IMR-90 (cell line): ENCODE measurements at regions not wholly inside any gene's neighbourhood (a gene's known extent, or its start where the extent isn't known, plus 50 kb on each side); places are given as distances from the start of the nearest gene placed in this dataset.
A peak's percentile ranks its signal among the peaks of the same experiment; 100 is the strongest.

Source experiments
- ATAC-seq: fragments of 200-7000 bp; cut with Tn5 transposase; 2 replicates; pipeline ENCODE4 v1.9.1; 2020; ENCODE audit warnings: low read depth, mild to moderate bottlenecking, moderate library complexity
- BruUV-seq: library from RNA; stranded (reverse); fragments of 400-500 nt; replicated peaks from 2 replicates; lab custom pipeline; 2021; lab: Mats Ljungman, UMichigan
- CTCF ChIA-PET: fragments of 300-600 bp; formaldehyde crosslinking; extraction: SDS; loops from one replicate; lab custom pipeline; 2021; ENCODE audit warnings: antibody characterized with exemption; lab: Yijun Ruan, JAX
- POLR2A ChIA-PET: fragments of 300-600 bp; sonication (Branson Sonifier 250); formaldehyde crosslinking; loops from one replicate; lab custom pipeline; 2022; ENCODE audit warnings: antibody characterized with exemption; ENCODE audit not compliant: unreplicated experiment; lab: Charles Lee
- DNase-seq: peaks from one replicate; pipeline ENCODE4 v3.0.0; 2013
- H2AFZ ChIP-seq: replicated peaks from 2 replicates; pipeline ENCODE3; 2013; ENCODE audit warnings: low read length, mild to moderate bottlenecking; ENCODE audit not compliant: poor library complexity
- H2AK5ac ChIP-seq: 2 replicates; pipeline ENCODE4 v1.6.1; 2013; ENCODE audit warnings: low read depth, low read length, inconsistent platforms
- H2AK9ac ChIP-seq: replicated peaks from 2 replicates; pipeline ENCODE3; 2013; ENCODE audit warnings: mild to moderate bottlenecking, low read depth, low read length, moderate library complexity; ENCODE audit not compliant: poor library complexity
- H2BK120ac ChIP-seq: 2 replicates; pipeline ENCODE4 v1.6.1; 2013; ENCODE audit warnings: low read depth, low read length, inconsistent platforms
- H2BK15ac ChIP-seq: 3 replicates; pipeline ENCODE4 v1.6.1; 2013; ENCODE audit warnings: low read depth, low read length, inconsistent platforms
- H2BK20ac ChIP-seq: 2 replicates; pipeline ENCODE4 v1.6.1; 2013; ENCODE audit warnings: low read depth, mild to moderate bottlenecking, inconsistent platforms, low read length, moderate library complexity
- H2BK5ac ChIP-seq: 2 replicates; pipeline ENCODE4 v1.6.1; 2013; ENCODE audit warnings: mild to moderate bottlenecking, low read depth, low read length, inconsistent platforms; ENCODE audit not compliant: poor library complexity, severe bottlenecking
- H3K14ac ChIP-seq: replicated peaks from 2 replicates; pipeline ENCODE4 v1.6.1; 2013; ENCODE audit warnings: low read depth, low read length, inconsistent platforms
- H3K18ac ChIP-seq: 2 replicates; pipeline ENCODE4 v1.6.1; 2013; ENCODE audit warnings: low read depth, low read length, control low read depth
- H3K23ac ChIP-seq: 2 replicates; pipeline ENCODE4 v1.6.1; 2013; ENCODE audit warnings: low read depth, low read length, inconsistent platforms
- H3K27ac ChIP-seq: 2 replicates; pipeline ENCODE4 v1.5.1; 2013; ENCODE audit warnings: mild to moderate bottlenecking, control low read depth, low read length; ENCODE audit not compliant: insufficient read depth
- H3K27me3 ChIP-seq: 2 replicates; pipeline ENCODE4 v1.6.1; 2013; ENCODE audit warnings: low read length; ENCODE audit not compliant: control insufficient read depth, insufficient read depth
- H3K36me3 ChIP-seq: 2 replicates; pipeline ENCODE4 v1.6.1; 2013; ENCODE audit warnings: low read length, mixed read lengths; ENCODE audit not compliant: control insufficient read depth, insufficient read depth
- H3K4ac ChIP-seq: 2 replicates; pipeline ENCODE4 v1.6.1; 2013; ENCODE audit warnings: low read depth, low read length, inconsistent platforms
- H3K4me1 ChIP-seq: 2 replicates; pipeline ENCODE4 v1.6.1; 2013; ENCODE audit warnings: low read length, mixed read lengths; ENCODE audit not compliant: control insufficient read depth, insufficient read depth
- H3K4me2 ChIP-seq: 2 replicates; pipeline ENCODE4 v1.6.1; 2013; ENCODE audit warnings: low read depth, mild to moderate bottlenecking, control low read depth, low read length, moderate library complexity
- H3K4me3 ChIP-seq: 2 replicates; pipeline ENCODE4 v1.5.1; 2013; ENCODE audit warnings: low read depth, mild to moderate bottlenecking, control low read depth, low read length, moderate library complexity; ENCODE audit not compliant: insufficient read depth
- H3K56ac ChIP-seq: 2 replicates; pipeline ENCODE4 v1.6.1; 2013; ENCODE audit warnings: low read length, inconsistent platforms; ENCODE audit not compliant: insufficient read depth; ENCODE audit errors: extremely low read depth
- H3K79me1 ChIP-seq, 2 experiments: 2 replicates each; pipeline ENCODE4 v1.6.1; 2013; ENCODE audit warnings: low read length in 2 of 2, inconsistent platforms in 1 of 2, low read depth in 1 of 2
- H3K9ac ChIP-seq: 2 replicates; pipeline ENCODE4 v1.6.1; 2013; ENCODE audit warnings: low read depth, low read length, control low read depth
- H3K9me1 ChIP-seq: 2 replicates; pipeline ENCODE4 v1.6.1; 2013; ENCODE audit warnings: low read length, inconsistent platforms; ENCODE audit not compliant: insufficient read depth
- H3K9me3 ChIP-seq: 2 replicates; pipeline ENCODE4 v1.6.1; 2013; ENCODE audit warnings: low read length; ENCODE audit not compliant: control insufficient read depth, insufficient read depth
- H4K20me1 ChIP-seq: 2 replicates; pipeline ENCODE4 v1.6.1; 2013; ENCODE audit warnings: low read length, inconsistent platforms; ENCODE audit not compliant: insufficient read depth
- H4K5ac ChIP-seq: 2 replicates; pipeline ENCODE4 v1.6.1; 2013; ENCODE audit warnings: mild to moderate bottlenecking, low read depth, low read length, control low read depth
- H4K8ac ChIP-seq, 2 experiments: 2 replicates each; pipeline ENCODE4 v1.6.1; 2013; ENCODE audit warnings: low read depth in 2 of 2, low read length in 2 of 2, control low read depth in 1 of 2, inconsistent platforms in 1 of 2
- H4K91ac ChIP-seq: 2 replicates; pipeline ENCODE4 v1.6.1; 2013; ENCODE audit warnings: low read depth, low read length, inconsistent platforms; ENCODE audit not compliant: insufficient read depth
- CEBPB ChIP-seq: IDR thresholded peaks from 2 replicates; pipeline ENCODE4 v1.6.1; 2012; ENCODE audit warnings: low read depth, low read length, improper control_type of control experiment
- CTCF ChIP-seq: conservative IDR thresholded peaks from 2 replicates; pipeline ENCODE4 v1.5.1; 2012; ENCODE audit warnings: mild to moderate bottlenecking, low read depth, low read length, improper control_type of control experiment
- FOS ChIP-seq: fragments of 150-350 bp; IDR thresholded peaks from 2 replicates; pipeline ENCODE4 v1.6.1; 2016; ENCODE audit warnings: low read depth, low read length
- MAZ ChIP-seq: IDR thresholded peaks from 2 replicates; pipeline ENCODE4 v1.6.1; 2012; ENCODE audit warnings: low read depth, mild to moderate bottlenecking, low read length, improper control_type of control experiment, moderate library complexity, borderline replicate concordance
- MXI1 ChIP-seq: IDR thresholded peaks from 2 replicates; pipeline ENCODE4 v1.6.1; 2012; ENCODE audit warnings: low read depth, mild to moderate bottlenecking, low read length, moderate library complexity, borderline replicate concordance
- NFE2L2 ChIP-seq: fragments of 150-350 bp; IDR thresholded peaks from 2 replicates; pipeline ENCODE4 v1.6.1; 2016; ENCODE audit warnings: low read depth, mild to moderate bottlenecking, low read length
- RAD21 ChIP-seq: IDR thresholded peaks from 2 replicates; pipeline ENCODE4 v1.6.1; 2012; ENCODE audit warnings: low read length, improper control_type of control experiment
- RFX5 ChIP-seq: IDR thresholded peaks from 2 replicates; pipeline ENCODE4 v1.8.0; 2012; ENCODE audit warnings: low read depth, mild to moderate bottlenecking, low read length, moderate library complexity
- WGBS, 2 experiments: methylation state at CpG; one replicate each; pipeline versions ENCODE4 v1.1.5 to v1.1.7; 2013; ENCODE audit warnings: missing lambda C conversion rate in 2 of 2; ENCODE audit not compliant: insufficient read length in 1 of 2; ENCODE audit errors: extremely low coverage in 2 of 2; 5-methylcytosine and 5-hydroxymethylcytosine counted together
- dilution Hi-C: fragments of 300-500 bp; cut with HindIII; formaldehyde crosslinking; loops from one replicate; pipeline ENCODE4 v1.14.3; 2018; ENCODE audit warnings: low sequenced_read_pairs; ENCODE audit not compliant: unreplicated experiment
- in situ Hi-C: fragments of 300-500 bp; cut with MboI; formaldehyde crosslinking; loops from 3 replicates; pipeline ENCODE4 v1.14.3; 2019; ENCODE audit warnings: low sequenced_read_pairs, inconsistent platforms, mixed read lengths
- intact Hi-C: fragments of 100-400 bp; cut with micrococcal nuclease; formaldehyde crosslinking; loops from 2 replicates; pipeline ENCODE4 v1.10.0; 2022

GRCh38 chr5:96093340-96093739 lies 131.7 kb upstream of the ELL2 start:
- no TSS peak for BruUV-seq
- POLR2A ChIA-PET = no interaction called here
- no peak for TF ChIP-seq RAD21
- no peak for TF ChIP-seq RFX5
- TF ChIP-seq FOS = no peak
- TF ChIP-seq CTCF = no peak
- TF ChIP-seq CEBPB = no peak
- no peak for TF ChIP-seq MXI1
- TF ChIP-seq MAZ = no peak
- TF ChIP-seq NFE2L2 = no peak

More at GRCh38 chr5:96093340-96093739, 131.7 kb upstream of the ELL2 start:
- H2AK9ac ChIP-seq = no peak overlapping the region
- H2AFZ ChIP-seq = no peak overlapping the region
- intact Hi-C loops (no loop called here), in situ Hi-C loops (no loop called here), dilution Hi-C loops (no loop called here)
- no peaks in the 10 kb centered on the region for H3K27me3 ChIP-seq
- H4K5ac ChIP-seq = 0 out of 2 replicates have a peak overlapping the region, but pooled peaks have one; percentile 62
- DNase-seq (no peak), ATAC-seq (0 out of 2 replicates have a peak, but pooled peaks have one; percentile 13)
- H3K36me3 ChIP-seq = no peaks in the 10 kb centered on the region
- H3K4ac ChIP-seq = no peak overlapping the region
- H2BK20ac ChIP-seq = no peak overlapping the region
- CTCF ChIA-PET = interaction anchor here (0.9 kb wide), 1 partner anchor 22 kb away, joined by 3 read pairs; no protein-coding TSS in a partner anchor
- H3K4me2 ChIP-seq = no peak overlapping the region
- 100% methylated on average over 2 of the region's 3 CpGs; no CpG with 5 or more reads in 1 of the 2 experiments for WGBS, 2 experiments
- no peak overlapping the region; the same call in 1 of the 2 replicates for H2AK5ac ChIP-seq
- no peak overlapping the region for H4K91ac ChIP-seq
- 0 out of 2 replicates have a peak overlapping the region, but pooled peaks have one; percentile 51 for H3K18ac ChIP-seq
- H3K9me3 ChIP-seq = no peaks in the 10 kb centered on the region
- H3K14ac ChIP-seq = no peak overlapping the region
- no peaks in the 10 kb centered on the region for H3K79me1 ChIP-seq
- peaks cover 5% of the 10 kb centered on the region; the same call in 1 of the 2 replicates for H3K9me1 ChIP-seq
- no peak overlapping the region for H3K9ac ChIP-seq
- no peak overlapping the region for H3K4me3 ChIP-seq
- no peak overlapping the region for H2BK15ac ChIP-seq
- no peak overlapping the region for H2BK120ac ChIP-seq
- no peak overlapping the region for H3K56ac ChIP-seq
- no peak overlapping the region for H3K27ac ChIP-seq
- 0 out of 4 replicates have a peak overlapping the region, but pooled peaks of 1 of the 2 experiments have one; percentile 30 for H4K8ac ChIP-seq
- H4K20me1 ChIP-seq = no peaks in the 10 kb centered on the region
- no peak overlapping the region for H3K23ac ChIP-seq
- H2BK5ac ChIP-seq = no peak overlapping the region
- peaks cover 13% of the 10 kb centered on the region for H3K4me1 ChIP-seq
